Right lobe of liver (tissue), 4 donors: ENCODE measurements at regions not wholly inside any gene's neighbourhood (a gene's known extent, or its start where the extent isn't known, plus 50 kb on each side); places are given as distances from the start of the nearest gene placed in this dataset.

Experiments
- CTCF ChIP-seq, 4 donors: fragments of 200-600 bp in 3 of 4; fragments of 450-650 bp in 1 of 4; IDR thresholded peaks; one replicate each; pipeline versions ENCODE4 v1.5.1 to v1.8.0; 2016 to 2022; ENCODE audit warnings: antibody characterized with exemption in 4 of 4, mild to moderate bottlenecking in 2 of 4
- POLR2A ChIP-seq: fragments of 450-650 bp; IDR thresholded peaks from one replicate; pipeline ENCODE4 v1.6.1; 2017; ENCODE audit warnings: antibody characterized with exemption, mild to moderate bottlenecking
- donor health status: DM: no; HTN: no; CAD: no.
- donor health status: DM: no; HTN: no; CAD: no.
- donor health status: DM: no; HTN: yes; CAD: no.

DNA sequence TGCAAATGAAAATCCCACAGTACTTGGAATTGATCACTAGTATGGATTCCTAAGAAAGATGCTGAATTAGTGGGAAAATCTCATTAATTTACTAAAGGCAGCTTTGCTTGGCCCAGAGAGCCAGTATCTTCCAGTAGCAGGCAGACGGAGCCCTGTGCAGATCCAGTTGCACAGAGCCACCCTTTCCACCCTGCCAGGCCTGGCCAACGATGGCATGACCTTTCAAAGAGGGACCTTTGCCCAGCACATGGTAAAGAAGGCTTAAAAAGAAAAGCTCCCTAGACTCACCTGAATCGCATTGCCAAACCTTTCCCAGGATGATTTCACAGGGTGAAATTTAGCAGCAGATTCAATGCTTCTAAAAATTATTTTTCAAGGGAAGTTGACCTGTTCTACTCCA is 170.5 kb upstream of the CAMK1G start:
- TF ChIP-seq CTCF (IDR thresholded peaks at IDR 0.05) (no peak), POLR2A (no peak)
